Activated T-helper 2 cell treated with anti-CD3 and anti-CD28 coated beads, Interferon-gamma antibody, Interleukin-2, Interleukin-4, amounts not matched to agents 10 μg/mL and 5 μg/mL and 100 μg/mL, durations not matched to agents 14 hours and 24 hours and 36 hours (primary cell): ENCODE measurements at regions not wholly inside any gene's neighbourhood (a gene's known extent, or its start where the extent isn't known, plus 50 kb on each side); places are given as distances from the start of the nearest gene placed in this dataset.

Experiments used
- DNase-seq: peaks from one replicate; pipeline ENCODE4 v3.0.0; 2021; ENCODE audit warnings: low spot score
- H3K27ac Mint-ChIP-seq: one replicate; pipeline ENCODE4 v1.8.0; 2021; ENCODE audit warnings: mixed read lengths
- H3K27me3 Mint-ChIP-seq: one replicate; pipeline ENCODE4 v1.8.0; 2021; ENCODE audit warnings: low read depth, mixed read lengths
- H3K36me3 Mint-ChIP-seq: one replicate; pipeline ENCODE4 v1.8.0; 2021; ENCODE audit warnings: low read depth, mixed read lengths
- H3K4me1 Mint-ChIP-seq: one replicate; pipeline ENCODE4 v1.8.0; 2021; ENCODE audit warnings: low read depth, mixed read lengths
- H3K4me3 Mint-ChIP-seq: one replicate; pipeline ENCODE4 v1.8.0; 2021; ENCODE audit warnings: low read depth, mild to moderate bottlenecking, moderate library complexity, mixed read lengths
- H3K9me3 Mint-ChIP-seq: one replicate; pipeline ENCODE4 v1.8.0; 2021; ENCODE audit warnings: mixed read lengths
- intact Hi-C: fragments of 100-400 bp; cut with micrococcal nuclease; formaldehyde crosslinking; loops from one replicate; pipeline ENCODE4 v1.15.1; 2023

DNA sequence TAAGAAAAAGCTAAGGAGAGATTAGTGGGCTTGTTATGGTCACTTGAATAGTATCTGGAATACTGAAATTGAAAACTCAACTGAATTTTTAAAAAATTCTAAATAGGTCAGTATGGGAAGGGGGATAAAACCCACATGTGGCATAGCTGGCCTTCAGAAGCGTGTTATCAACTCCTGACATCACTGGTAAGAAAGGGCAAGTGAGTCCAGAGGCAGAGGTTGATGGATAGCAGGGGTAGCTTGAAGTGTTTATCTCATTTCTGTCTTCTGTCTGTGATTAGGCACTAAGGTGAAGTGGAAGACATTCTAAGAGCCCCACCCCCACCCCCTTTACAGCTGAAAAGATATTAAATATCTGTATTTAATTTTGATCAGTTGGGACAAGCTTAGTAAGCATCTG lies 261.4 kb upstream of the TMTC1 start:
- DNase-seq, result no peak
- H3K27me3 Mint-ChIP-seq, result no peaks in the 10 kb centered on the region
- H3K9me3 Mint-ChIP-seq, result peaks cover 7% of the 10 kb centered on the region
- H3K4me3 Mint-ChIP-seq, result no peak overlapping the region
- no peaks in the 10 kb centered on the region for H3K36me3 Mint-ChIP-seq
- intact Hi-C loops, result no loop called here
- H3K4me1 Mint-ChIP-seq, result no peaks in the 10 kb centered on the region
- H3K27ac Mint-ChIP-seq, result no peak overlapping the region

DNA sequence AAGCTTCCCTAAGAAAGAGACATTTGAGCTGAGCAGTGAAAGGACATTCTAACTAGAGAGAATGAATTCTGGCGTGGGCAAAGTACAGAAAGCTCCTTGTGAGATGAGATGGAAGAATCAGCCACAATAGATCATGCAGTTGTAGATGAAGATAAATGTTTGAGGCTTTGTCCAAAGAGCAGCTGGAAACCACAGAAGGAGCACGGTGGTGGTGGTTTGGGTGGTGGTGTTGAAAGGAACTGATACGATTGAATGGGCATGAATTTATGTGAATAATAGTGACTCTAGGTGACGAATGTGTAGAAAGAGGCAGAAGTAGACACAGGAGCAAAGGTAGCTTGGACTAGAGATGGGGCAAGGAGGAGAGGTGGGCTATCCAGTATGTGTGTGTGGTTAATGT lies 260.5 kb upstream of the TMTC1 start:
- no peaks in the 10 kb centered on the region for H3K27me3 Mint-ChIP-seq
- no peaks in the 10 kb centered on the region for H3K36me3 Mint-ChIP-seq

DNA sequence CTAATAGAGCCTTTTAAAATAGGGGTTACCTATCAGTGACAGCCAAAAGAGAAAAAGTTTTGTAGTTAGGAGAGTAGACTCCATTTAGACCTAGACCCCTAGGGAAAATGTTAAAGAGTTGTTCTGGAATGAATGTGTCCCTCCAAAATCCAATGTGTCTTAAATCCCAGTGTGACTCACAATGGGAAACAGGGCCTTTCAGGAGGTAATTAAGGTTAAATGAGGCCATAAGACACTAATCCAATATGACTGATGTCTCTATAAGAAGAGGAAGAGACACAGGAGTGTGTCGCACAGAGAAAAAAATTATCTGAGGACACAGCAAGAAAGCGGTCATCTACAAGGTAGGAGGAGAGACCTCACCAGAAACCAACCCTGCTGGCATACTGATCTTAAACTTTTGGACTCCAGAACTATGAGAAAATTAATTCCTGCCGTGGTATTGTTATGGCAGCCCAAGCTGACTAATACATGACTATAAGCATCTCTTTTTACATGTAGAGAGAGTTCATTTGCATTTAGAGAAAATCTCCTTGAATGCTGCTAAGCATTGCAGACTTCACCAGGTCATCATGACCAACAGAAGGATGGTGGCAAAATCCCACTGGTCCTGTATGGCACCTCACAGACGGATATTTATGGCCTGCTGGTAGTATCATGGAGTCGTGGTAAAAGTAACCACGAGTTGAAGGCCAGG lies 259.6 kb upstream of the TMTC1 start:
- Mint-ChIP-seq H3K36me3 (no peaks in the 10 kb centered on the region), H3K27ac (no peak overlapping the region), H3K4me3 (no peak overlapping the region), H3K27me3 (no peaks in the 10 kb centered on the region), H3K9me3 (peaks cover 8% of the 10 kb centered on the region), H3K4me1 (no peaks in the 10 kb centered on the region)
- no peak for DNase-seq
- intact Hi-C loops, result no loop called here

More for the DNA sequence above, 260.5 kb upstream of the TMTC1 start:
- Mint-ChIP-seq H3K4me1 (no peaks in the 10 kb centered on the region), H3K4me3 (no peak overlapping the region), H3K9me3 (peaks cover 8% of the 10 kb centered on the region), H3K27ac (no peak overlapping the region)
- intact Hi-C loops, result no loop called here
- DNase-seq, result no peak

DNA sequence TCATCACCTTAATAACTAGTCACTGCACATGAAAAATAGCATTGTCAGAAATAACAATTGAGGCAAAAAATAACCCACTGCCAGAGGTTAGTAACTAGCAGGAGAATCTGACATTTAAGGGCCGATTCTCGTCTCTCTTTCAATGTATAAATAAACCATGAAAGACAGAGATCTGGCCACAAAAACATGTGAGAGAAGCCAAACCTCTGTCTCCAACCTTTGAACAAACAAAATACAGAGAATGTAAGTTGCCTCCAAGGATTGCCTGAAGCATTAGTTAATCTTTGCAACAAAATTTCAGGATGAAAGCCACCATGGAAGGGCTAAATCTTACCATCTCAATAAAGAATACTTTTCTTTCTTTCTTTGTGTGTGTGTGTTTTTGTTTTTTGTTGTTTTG lies 257.4 kb upstream of the TMTC1 start:
- no peaks in the 10 kb centered on the region for H3K36me3 Mint-ChIP-seq
- H3K4me3 Mint-ChIP-seq, result no peak overlapping the region
- H3K27me3 Mint-ChIP-seq, result no peaks in the 10 kb centered on the region
- no peak overlapping the region for H3K27ac Mint-ChIP-seq
- no peaks in the 10 kb centered on the region for H3K4me1 Mint-ChIP-seq
- H3K9me3 Mint-ChIP-seq, result peaks cover 13% of the 10 kb centered on the region
- no peak for DNase-seq
- intact Hi-C loops, result no loop called here

DNA sequence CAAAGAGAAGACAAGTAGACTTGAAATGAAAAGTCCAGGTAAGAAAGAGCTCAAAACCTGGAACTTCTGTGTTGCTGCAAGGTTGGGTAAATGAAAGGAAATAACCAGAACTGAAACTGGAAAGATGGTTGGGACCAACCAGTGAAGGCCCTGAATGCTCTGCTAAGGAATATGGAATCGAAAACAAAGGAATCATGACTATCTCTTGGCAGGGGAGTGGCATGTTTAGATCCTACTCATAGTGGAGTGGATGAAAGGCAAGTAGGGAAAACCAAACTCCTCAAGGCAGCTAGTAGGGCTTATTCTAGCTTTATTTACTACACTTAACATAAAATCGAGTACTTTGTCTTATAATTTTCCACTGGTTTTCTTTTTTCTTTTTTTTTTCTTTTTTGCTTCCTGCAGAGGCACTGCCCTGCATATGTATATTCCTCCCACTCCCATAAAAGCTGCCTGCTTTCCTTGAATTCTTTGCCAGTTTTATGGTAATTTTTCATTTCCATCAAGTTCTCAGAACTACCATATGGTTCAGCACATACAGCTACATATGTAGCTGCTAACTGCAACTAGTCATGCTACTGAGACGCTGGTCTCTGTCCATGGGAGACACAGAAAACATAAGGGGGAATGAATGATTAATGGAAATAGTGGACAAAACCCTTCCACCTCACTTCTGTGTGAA lies 247.1 kb upstream of the TMTC1 start:
- Mint-ChIP-seq H3K4me3 (no peak overlapping the region), H3K27me3 (no peaks in the 10 kb centered on the region), H3K9me3 (no peaks in the 10 kb centered on the region), H3K36me3 (no peaks in the 10 kb centered on the region), H3K27ac (no peak overlapping the region), H3K4me1 (no peaks in the 10 kb centered on the region)
- intact Hi-C loops, result no loop called here
- no peak for DNase-seq

DNA sequence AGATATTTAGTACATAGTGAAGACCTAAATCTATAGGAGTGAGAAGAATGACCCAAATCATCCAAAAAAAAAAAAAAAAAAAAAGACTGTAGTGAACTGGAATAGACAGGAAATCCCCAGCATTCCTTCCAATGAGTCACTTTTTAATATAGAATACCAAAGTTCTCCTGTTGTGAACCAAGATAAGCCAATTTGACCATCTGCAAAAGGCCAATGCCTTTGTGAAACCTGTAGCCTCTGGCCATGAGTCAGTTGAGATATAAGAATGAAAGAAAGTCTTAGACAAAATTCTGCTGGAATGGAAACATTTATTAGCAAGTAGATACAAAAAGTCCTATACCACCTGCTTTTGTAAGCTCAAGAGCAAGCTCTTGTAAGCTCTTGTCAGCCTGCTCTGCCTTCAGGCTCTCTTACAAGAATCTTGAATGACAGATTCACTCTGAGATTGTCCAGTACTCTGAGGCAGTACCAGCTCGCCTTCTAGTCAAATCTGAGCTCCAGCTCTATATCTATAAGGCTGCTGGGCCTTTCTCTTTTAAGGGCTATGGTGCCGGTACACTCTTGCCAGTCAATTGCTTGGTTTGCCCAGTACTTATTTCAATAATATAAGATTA lies 243.0 kb upstream of the TMTC1 start:
- Mint-ChIP-seq H3K9me3 (no peaks in the 10 kb centered on the region), H3K27ac (no peak overlapping the region), H3K36me3 (no peaks in the 10 kb centered on the region), H3K4me3 (no peak overlapping the region), H3K4me1 (no peaks in the 10 kb centered on the region), H3K27me3 (no peaks in the 10 kb centered on the region)
- no peak for DNase-seq
- intact Hi-C loops, result no loop called here

DNA sequence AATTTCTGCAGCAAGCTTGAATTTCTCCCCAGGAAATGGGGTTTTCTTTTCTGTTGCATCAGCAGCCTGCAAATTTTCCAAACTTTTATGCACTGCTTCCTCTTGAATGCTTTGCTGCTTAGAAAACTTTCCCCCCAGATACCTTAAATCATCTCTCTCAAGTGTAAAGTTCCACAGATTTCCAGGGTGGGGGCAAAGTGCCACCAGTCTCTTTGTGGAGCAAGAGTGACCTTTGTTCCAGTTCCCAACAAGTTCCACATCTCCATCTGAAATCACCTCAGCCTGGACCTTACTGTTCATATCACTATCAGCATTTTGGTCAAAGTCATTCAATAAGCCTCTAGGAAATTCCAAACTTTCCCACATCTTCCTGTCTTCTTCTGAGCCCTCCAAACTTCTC lies 241.6 kb upstream of the TMTC1 start:
- no peak overlapping the region for H3K4me3 Mint-ChIP-seq
- H3K4me1 Mint-ChIP-seq, result no peaks in the 10 kb centered on the region
- no peaks in the 10 kb centered on the region for H3K36me3 Mint-ChIP-seq
- no peaks in the 10 kb centered on the region for H3K27me3 Mint-ChIP-seq
- H3K27ac Mint-ChIP-seq, result no peak overlapping the region
- no peak for DNase-seq
- intact Hi-C loops, result no loop called here
- H3K9me3 Mint-ChIP-seq, result no peaks in the 10 kb centered on the region

DNA sequence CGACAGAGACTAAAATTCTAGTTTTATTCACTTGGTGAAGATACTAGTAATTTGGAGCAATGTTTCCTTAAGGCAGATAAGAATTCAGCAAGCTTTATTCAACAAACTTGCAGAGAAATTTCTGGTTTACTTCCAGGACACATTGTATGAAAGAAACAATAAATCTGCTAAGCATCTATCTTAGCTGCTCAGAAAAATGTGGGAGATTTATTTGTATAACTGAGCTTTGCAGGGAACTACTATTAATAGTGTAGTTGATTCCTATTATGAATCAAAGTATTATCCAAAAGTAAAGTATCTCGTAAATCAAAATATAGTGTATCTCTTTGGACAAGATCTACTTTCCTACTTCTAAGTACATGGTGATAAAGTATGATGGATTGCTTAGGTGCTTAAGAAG lies 239.4 kb upstream of the TMTC1 start:
- H3K4me3 Mint-ChIP-seq, result no peak overlapping the region
- no peaks in the 10 kb centered on the region for H3K4me1 Mint-ChIP-seq
- H3K36me3 Mint-ChIP-seq, result no peaks in the 10 kb centered on the region
- DNase-seq, result no peak
- no peaks in the 10 kb centered on the region for H3K27me3 Mint-ChIP-seq
- no peak overlapping the region for H3K27ac Mint-ChIP-seq
- no peaks in the 10 kb centered on the region for H3K9me3 Mint-ChIP-seq
- intact Hi-C loops, result no loop called here

DNA sequence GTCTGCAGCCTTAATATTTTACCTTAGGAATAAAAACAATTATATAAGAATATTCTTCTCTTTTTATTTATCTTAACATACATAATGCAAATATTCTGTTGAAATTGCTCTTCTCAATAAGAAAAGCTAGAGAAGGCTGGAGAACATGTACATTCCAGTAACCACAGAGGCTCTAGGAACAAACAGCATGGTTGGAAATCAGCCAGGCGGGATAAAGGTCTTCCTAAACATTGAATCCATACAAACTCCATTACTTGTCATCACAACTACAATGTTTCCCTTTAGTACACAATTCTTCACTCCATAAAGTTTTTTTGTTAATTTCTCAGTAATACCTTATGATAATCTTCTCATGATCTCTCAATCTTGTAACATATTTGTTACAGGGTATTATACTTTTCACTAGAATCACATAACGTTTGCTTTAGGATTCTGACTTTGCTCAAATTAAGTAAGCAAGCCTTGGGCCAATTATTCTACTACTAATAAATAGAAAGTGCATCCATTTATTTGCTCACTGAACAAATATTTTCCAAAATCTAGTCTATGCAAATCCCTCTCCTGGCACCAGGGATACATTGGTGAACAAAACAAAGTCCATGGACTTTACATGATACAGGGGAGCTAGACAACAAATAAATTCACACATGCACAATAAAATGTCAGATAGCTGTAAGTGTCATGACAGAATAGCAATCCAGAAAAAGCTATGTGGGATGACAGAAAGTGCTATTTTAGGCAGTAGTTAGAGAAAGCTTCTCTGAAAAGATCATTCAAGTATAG lies 237.5 kb upstream of the TMTC1 start:
- no peak for DNase-seq
- H3K27ac Mint-ChIP-seq, result no peak overlapping the region
- no peak overlapping the region for H3K4me3 Mint-ChIP-seq
- H3K9me3 Mint-ChIP-seq, result no peaks in the 10 kb centered on the region
- no peaks in the 10 kb centered on the region for H3K36me3 Mint-ChIP-seq
- no peaks in the 10 kb centered on the region for H3K4me1 Mint-ChIP-seq
- intact Hi-C loops, result no loop called here
- H3K27me3 Mint-ChIP-seq, result no peaks in the 10 kb centered on the region

DNA sequence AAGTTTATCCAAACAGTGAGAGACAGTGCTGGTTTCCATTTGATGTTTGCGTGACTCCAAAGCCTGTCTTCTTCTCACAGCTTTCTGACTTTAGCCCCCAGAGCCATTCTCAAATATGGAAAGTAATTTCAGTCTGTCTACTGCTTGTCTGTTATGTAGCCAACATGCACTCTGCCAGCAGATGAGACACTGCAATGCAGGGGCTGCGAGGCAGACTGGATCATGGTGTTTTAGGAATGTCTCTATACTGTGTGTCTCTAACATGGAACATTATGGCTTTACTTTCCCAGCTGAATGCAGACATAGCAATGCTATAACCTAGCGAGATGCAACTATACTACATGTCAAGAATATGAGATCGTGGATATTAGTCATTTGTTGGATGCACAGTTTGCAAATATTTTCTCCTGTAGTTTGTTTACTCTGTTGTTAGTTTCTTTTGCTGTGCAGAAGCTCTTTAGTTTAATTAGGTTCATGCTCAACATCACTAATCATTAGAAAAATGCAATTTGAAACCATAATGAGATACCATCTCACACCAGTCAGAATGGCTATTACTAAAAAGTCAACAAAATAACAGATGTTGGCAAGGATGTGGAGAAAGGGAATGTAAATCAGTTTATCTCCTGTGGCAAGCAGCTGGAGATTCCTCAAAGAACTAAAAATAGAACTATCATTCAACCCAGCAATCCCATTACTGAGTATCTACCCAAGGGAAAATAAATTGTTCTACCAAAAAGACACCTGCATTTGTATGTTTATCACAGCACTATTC lies 235.8 kb upstream of the TMTC1 start:
- no peaks in the 10 kb centered on the region for H3K4me1 Mint-ChIP-seq
- no peaks in the 10 kb centered on the region for H3K36me3 Mint-ChIP-seq
- intact Hi-C loops, result no loop called here

DNA sequence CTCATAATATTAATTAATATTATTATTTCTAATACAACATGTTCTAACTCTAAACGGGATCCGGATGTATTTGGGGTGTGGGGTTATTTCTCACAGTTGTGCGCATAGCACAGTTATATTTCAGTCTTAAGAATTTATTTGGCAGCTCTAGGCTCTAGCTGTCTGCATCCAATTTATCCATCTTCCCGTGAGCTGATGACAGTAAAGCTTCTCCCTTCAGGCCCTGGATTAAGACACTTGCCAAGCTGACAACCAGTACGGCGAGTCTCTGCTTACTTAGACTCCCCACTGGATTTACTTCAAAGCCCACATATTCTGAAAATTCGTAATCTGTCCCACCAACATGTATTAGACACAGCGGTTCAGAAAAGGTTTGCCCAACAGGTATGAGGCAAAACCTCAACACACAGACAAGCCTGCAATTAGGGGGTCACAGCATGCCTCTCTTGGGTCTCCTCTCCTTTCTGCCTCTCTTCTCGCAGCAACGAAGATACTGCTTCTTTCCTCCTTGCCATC lies 232.9 kb upstream of the TMTC1 start:
- no peaks in the 10 kb centered on the region for H3K36me3 Mint-ChIP-seq
- DNase-seq, result no peak
- no peak overlapping the region for H3K4me3 Mint-ChIP-seq
- no peak overlapping the region for H3K27ac Mint-ChIP-seq
- H3K4me1 Mint-ChIP-seq, result no peaks in the 10 kb centered on the region
- no peaks in the 10 kb centered on the region for H3K27me3 Mint-ChIP-seq
- intact Hi-C loops, result no loop called here
- H3K9me3 Mint-ChIP-seq, result no peaks in the 10 kb centered on the region

More for the DNA sequence above, 235.8 kb upstream of the TMTC1 start:
- Mint-ChIP-seq H3K4me3 (no peak overlapping the region), H3K27ac (no peak overlapping the region), H3K9me3 (no peaks in the 10 kb centered on the region), H3K27me3 (no peaks in the 10 kb centered on the region)
- DNase-seq, result no peak

DNA sequence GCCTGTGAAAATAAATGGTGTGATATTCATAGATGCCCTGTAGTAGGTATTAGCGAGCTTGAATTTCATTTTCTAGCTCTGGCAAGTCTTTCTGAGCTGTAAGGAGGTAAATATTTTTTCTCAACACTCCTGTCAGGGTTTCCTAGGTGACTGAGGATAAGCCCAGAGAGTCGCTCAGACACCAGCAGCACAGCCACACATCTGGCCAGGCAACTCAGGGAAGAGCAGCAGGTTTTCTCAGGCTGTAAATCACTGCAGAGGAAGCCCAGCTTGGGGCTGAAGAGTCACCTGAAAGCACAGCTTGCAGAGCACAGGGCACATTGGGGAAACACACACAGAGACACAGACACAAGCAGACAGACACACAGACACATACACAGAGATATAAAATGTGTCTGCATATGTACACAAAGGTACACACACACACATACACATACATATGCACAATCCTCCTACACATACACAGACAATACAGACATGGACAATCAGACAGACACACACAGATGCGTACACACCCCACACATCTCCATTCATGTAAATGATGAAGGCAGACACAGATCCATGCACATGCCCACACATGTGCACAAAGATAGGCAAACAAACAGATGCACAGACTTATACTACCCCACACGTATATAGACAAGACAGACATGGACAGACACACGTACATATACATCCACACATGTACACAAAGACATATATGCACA lies 232.0 kb upstream of the TMTC1 start:
- Mint-ChIP-seq H3K36me3 (no peaks in the 10 kb centered on the region), H3K9me3 (no peaks in the 10 kb centered on the region), H3K4me3 (no peak overlapping the region), H3K27ac (no peak overlapping the region), H3K4me1 (no peaks in the 10 kb centered on the region), H3K27me3 (no peaks in the 10 kb centered on the region)
- intact Hi-C loops, result no loop called here
- no peak for DNase-seq
